WTC11 (cell line): ENCODE measurements at regions not wholly inside any gene's neighbourhood (a gene's known extent, or its start where the extent isn't known, plus 50 kb on each side); places are given as distances from the start of the nearest gene placed in this dataset.

ENCODE experiments used
- ATAC-seq: fragments of 200-7000 bp; cut with Tn5 transposase; 2 replicates; pipeline ENCODE4 v1.10.0; 2021; ENCODE audit warnings: mild to moderate bottlenecking, moderate library complexity
- CTCF ChIA-PET: fragments of 300-600 bp; sonication (Branson Sonifier 250); formaldehyde crosslinking; loops from one replicate; lab custom pipeline; 2021; ENCODE audit warnings: antibody characterized with exemption; lab: Charles Lee
- POLR2A ChIA-PET: fragments of 350-600 bp; sonication (Branson Sonifier 250); formaldehyde crosslinking; loops from one replicate; lab custom pipeline; 2021; ENCODE audit warnings: antibody characterized with exemption; lab: Charles Lee
- DNase-seq: peaks from one replicate; pipeline ENCODE4 v3.0.0; 2021; ENCODE audit warnings: low spot score
- H3K27ac Mint-ChIP-seq: 2 replicates; pipeline ENCODE4 v1.8.0; 2021; ENCODE audit warnings: mixed read lengths
- H3K27me3 Mint-ChIP-seq: 2 replicates; pipeline ENCODE4 v1.8.0; 2021; ENCODE audit warnings: low read depth, mild to moderate bottlenecking, moderate library complexity, mixed read lengths
- H3K36me3 Mint-ChIP-seq: 2 replicates; pipeline ENCODE4 v1.8.0; 2021; ENCODE audit warnings: mixed read lengths
- H3K4me1 Mint-ChIP-seq: 2 replicates; pipeline ENCODE4 v1.8.0; 2022; ENCODE audit warnings: mixed read lengths
- H3K4me3 Mint-ChIP-seq: 2 replicates; pipeline ENCODE4 v1.8.0; 2021; ENCODE audit warnings: mild to moderate bottlenecking, moderate library complexity, mixed read lengths
- H3K9me3 Mint-ChIP-seq: 2 replicates; pipeline ENCODE4 v1.8.0; 2021; ENCODE audit warnings: mixed read lengths
- ARID4B ChIP-seq: sonication (generic); formaldehyde crosslinking; IDR thresholded peaks from 2 replicates; pipeline ENCODE4 v1.8.0; 2023; ENCODE audit warnings: missing genetic modification reagents, mild to moderate bottlenecking, borderline replicate concordance
- ATF6 ChIP-seq: sonication (generic); formaldehyde crosslinking; IDR thresholded peaks from 2 replicates; pipeline ENCODE4 v1.8.1; 2023; ENCODE audit warnings: mild to moderate bottlenecking, missing genetic modification reagents
- CREM ChIP-seq: sonication (generic); formaldehyde crosslinking; IDR thresholded peaks from 2 replicates; pipeline ENCODE4 v1.8.1; 2022; ENCODE audit warnings: mild to moderate bottlenecking, missing genetic modification reagents, moderate library complexity
- ELF4 ChIP-seq: sonication (generic); formaldehyde crosslinking; IDR thresholded peaks from 2 replicates; pipeline ENCODE4 v1.8.1; 2022; ENCODE audit warnings: low read depth, mild to moderate bottlenecking, moderate library complexity, missing genetic modification reagents
- FOXP4 ChIP-seq: sonication (generic); formaldehyde crosslinking; IDR thresholded peaks from 2 replicates; pipeline ENCODE4 v1.8.0; 2022; ENCODE audit warnings: mild to moderate bottlenecking, missing genetic modification reagents
- IRF1 ChIP-seq: sonication (generic); formaldehyde crosslinking; IDR thresholded peaks from 2 replicates; pipeline ENCODE4 v1.8.0; 2023; ENCODE audit warnings: missing genetic modification reagents
- NR1H2 ChIP-seq: sonication (generic); formaldehyde crosslinking; IDR thresholded peaks from 2 replicates; pipeline ENCODE4 v1.9.0; 2021; ENCODE audit warnings: mild to moderate bottlenecking, moderate library complexity, missing genetic modification reagents
- OVOL2 ChIP-seq: fragments of 250-450 bp; sonication (Bioruptor Pico); IDR thresholded peaks from 2 replicates; pipeline ENCODE4 v1.9.0; 2021; ENCODE audit warnings: mild to moderate bottlenecking, borderline replicate concordance
- PREB ChIP-seq: sonication (generic); formaldehyde crosslinking; IDR thresholded peaks from 2 replicates; pipeline ENCODE4 v1.8.1; 2022; ENCODE audit warnings: mild to moderate bottlenecking, missing genetic modification reagents, moderate library complexity, borderline replicate concordance
- RELA ChIP-seq: sonication (generic); formaldehyde crosslinking; IDR thresholded peaks from 2 replicates; pipeline ENCODE4 v1.8.1; 2022; ENCODE audit warnings: missing genetic modification reagents, mild to moderate bottlenecking, borderline replicate concordance
- SMAD3 ChIP-seq: sonication (generic); formaldehyde crosslinking; IDR thresholded peaks from 2 replicates; pipeline ENCODE4 v1.8.0; 2022; ENCODE audit warnings: missing genetic modification reagents, mild to moderate bottlenecking, borderline replicate concordance
- SOX15 ChIP-seq: fragments of 250-450 bp; sonication (Bioruptor Pico); IDR thresholded peaks from 2 replicates; pipeline ENCODE4 v1.9.0; 2021; ENCODE audit warnings: mild to moderate bottlenecking
- TEAD1 ChIP-seq: sonication (generic); formaldehyde crosslinking; IDR thresholded peaks from 2 replicates; pipeline ENCODE4 v1.8.0; 2022; ENCODE audit warnings: mild to moderate bottlenecking, missing genetic modification reagents
- USF1 ChIP-seq: sonication (generic); formaldehyde crosslinking; IDR thresholded peaks from 2 replicates; pipeline ENCODE4 v1.8.0; 2022; ENCODE audit warnings: mild to moderate bottlenecking, missing genetic modification reagents
- USF2 ChIP-seq: sonication (generic); formaldehyde crosslinking; IDR thresholded peaks from 2 replicates; pipeline ENCODE4 v1.8.1; 2023; ENCODE audit warnings: mild to moderate bottlenecking, missing genetic modification reagents, moderate library complexity
- ZBTB43 ChIP-seq: sonication (generic); formaldehyde crosslinking; IDR thresholded peaks from 2 replicates; pipeline ENCODE4 v1.8.1; 2023; ENCODE audit warnings: mild to moderate bottlenecking, missing genetic modification reagents
- ZNF138 ChIP-seq: sonication (generic); formaldehyde crosslinking; conservative IDR thresholded peaks from 2 replicates; pipeline ENCODE4 v1.8.1; 2022; ENCODE audit warnings: mild to moderate bottlenecking, moderate library complexity, missing genetic modification reagents
- ZNF232 ChIP-seq: sonication (generic); formaldehyde crosslinking; IDR thresholded peaks from 2 replicates; pipeline ENCODE4 v1.8.0; 2022; ENCODE audit warnings: mild to moderate bottlenecking, missing genetic modification reagents

GRCh38 chr12:84172823-84173424 is 739.7 kb downstream of the SLC6A15 start (continued):
- TF ChIP-seq ZBTB43 (CRISPR knock-in tag), result no peak

- Mint-ChIP-seq H3K27ac (no peak overlapping the region), H3K36me3 (no peaks in the 10 kb centered on the region), H3K4me3 (no peak overlapping the region), H3K27me3 (no peaks in the 10 kb centered on the region), H3K4me1 (no peaks in the 10 kb centered on the region), H3K9me3 (no peaks in the 10 kb centered on the region)
- CTCF ChIA-PET, result no interaction called here
- ATAC-seq (no peak), DNase-seq (no peak)
- POLR2A ChIA-PET, result no interaction called here
- TF ChIP-seq RELA (CRISPR knock-in tag), result no peak
- TF ChIP-seq OVOL2, result no peak
- TF ChIP-seq ELF4 (CRISPR knock-in tag), result no peak
- TF ChIP-seq ATF6 (CRISPR knock-in tag), result no peak
- no peak for TF ChIP-seq NR1H2
- no peak for TF ChIP-seq SOX15 (CRISPR knock-in tag)
- no peak for TF ChIP-seq SMAD3 (CRISPR knock-in tag)
- TF ChIP-seq TEAD1 (CRISPR knock-in tag), result no peak
- no peak for TF ChIP-seq CREM
- TF ChIP-seq ZNF138 (CRISPR knock-in tag), result no peak
- no peak for TF ChIP-seq IRF1 (CRISPR knock-in tag)
- TF ChIP-seq PREB (CRISPR knock-in tag), result no peak
- TF ChIP-seq ARID4B (CRISPR knock-in tag), result no peak
- no peak for TF ChIP-seq FOXP4
- TF ChIP-seq USF1 (CRISPR knock-in tag), result no peak
- TF ChIP-seq USF2, result no peak
- TF ChIP-seq ZNF232 (CRISPR knock-in tag), result no peak
These were observed 745.8 kb downstream of the SLC6A15 start for GRCh38 chr12:84166812-84167211.
